ENCODE measurements at regions not wholly inside any gene's neighbourhood (a gene's known extent, or its start where the extent isn't known, plus 50 kb on each side); places are given as distances from the start of the nearest gene placed in this dataset.

DNA sequence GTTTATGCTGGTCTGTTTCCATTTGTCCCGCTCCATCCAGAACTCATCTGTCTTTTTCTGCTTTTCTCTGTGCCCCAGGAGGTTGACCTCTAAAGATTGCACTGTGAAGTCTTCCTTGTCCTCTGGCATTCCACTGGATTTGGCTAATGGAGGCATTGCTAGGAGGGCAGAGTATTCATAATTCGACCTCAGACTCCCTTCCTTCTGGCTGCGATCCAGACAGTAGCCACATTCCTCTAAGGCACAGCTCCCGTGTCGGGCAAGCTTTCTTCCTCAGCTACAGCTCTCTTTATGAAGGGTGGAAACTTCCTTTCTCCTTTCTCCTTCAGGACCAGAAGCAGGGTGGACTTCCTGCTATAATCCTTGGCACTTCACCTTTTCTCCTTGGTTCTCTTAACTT lies 175.9 kb downstream of the BAMBI start:
- DNase-seq (ENCODE audit: low read depth) = peak; percentile 34

DNA sequence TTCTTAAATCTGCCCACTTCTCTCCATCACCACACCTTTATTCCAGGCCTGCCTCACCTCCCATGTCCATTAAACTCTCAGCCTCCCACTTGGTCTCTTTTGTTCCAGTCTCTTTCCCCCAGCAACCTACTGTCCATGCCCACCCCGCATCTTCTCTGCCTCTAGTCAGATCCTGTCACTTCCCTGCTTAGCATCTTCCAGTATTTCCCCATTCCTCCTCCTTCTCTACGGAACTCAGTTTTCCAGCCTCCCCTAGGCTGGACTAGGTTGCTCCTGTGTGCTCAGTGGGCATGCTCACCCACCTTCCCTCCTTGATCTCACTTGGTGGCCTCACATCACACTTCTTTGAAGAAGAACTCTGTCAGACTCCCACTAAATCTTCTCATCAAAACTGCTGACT lies 179.8 kb downstream of the BAMBI start:
- DNase-seq (ENCODE audit: low read depth) = no peak

DNA sequence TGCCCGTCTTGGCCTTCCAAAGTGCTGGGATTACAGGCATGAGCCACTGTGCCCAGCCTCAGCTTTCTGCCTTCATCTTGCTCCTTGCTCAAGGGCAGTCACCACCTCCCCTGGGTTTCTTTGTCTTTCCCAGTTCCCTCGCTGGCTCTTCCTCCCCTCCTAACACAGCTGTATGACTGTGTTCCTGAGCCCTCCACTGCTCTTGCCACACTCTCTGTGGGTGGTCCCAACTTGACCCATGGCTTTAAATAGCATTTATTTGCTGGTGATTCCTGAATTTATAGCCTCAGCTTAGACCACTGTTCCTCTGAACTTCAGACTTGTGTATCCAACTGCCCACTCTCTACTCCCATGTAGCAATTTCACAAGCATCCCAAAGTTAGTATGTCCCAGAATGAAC lies 181.3 kb downstream of the BAMBI start:
- DNase-seq (ENCODE audit: low read depth) = no peak

DNA sequence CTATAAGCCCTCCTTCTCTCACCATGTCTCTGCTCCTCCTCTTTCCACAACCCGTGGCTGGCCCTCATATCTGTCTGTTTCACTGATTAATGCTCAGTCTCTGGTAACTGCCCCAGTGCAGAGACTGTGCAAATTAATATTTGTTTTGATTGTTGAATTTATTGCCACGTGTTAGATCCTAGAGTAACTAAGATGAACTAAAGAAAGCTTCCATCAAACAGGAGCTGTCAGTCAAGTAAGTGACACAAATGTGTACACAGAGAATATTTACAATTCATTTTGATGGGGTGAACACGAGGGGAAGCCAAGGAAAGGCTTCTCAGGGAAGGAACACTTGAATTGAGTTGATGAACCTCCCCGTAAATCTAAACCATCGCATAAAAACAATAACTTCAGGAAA lies 182.5 kb downstream of the BAMBI start:
- no peak for DNase-seq (ENCODE audit: low read depth)

DNA sequence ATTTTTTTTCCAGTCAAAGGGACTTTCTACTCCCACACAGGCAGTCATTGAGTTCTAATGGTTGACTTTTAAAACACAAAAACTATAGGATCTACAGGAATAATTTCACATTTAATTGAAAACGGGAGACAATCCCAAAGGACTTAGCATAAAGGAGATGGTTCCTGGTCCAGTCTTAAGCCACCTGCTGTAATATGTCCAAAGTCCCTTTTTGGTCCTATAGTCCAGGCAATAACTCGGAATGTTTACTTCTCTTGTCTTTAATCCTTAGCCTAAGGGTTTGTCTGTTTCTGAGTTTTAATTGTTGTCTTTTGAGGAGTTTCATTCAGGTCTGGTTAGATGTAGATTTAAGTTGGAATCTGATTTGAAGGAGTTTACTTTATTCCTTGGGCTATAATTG lies 184.9 kb downstream of the BAMBI start:
- no peak for DNase-seq (ENCODE audit: low read depth)

DNA sequence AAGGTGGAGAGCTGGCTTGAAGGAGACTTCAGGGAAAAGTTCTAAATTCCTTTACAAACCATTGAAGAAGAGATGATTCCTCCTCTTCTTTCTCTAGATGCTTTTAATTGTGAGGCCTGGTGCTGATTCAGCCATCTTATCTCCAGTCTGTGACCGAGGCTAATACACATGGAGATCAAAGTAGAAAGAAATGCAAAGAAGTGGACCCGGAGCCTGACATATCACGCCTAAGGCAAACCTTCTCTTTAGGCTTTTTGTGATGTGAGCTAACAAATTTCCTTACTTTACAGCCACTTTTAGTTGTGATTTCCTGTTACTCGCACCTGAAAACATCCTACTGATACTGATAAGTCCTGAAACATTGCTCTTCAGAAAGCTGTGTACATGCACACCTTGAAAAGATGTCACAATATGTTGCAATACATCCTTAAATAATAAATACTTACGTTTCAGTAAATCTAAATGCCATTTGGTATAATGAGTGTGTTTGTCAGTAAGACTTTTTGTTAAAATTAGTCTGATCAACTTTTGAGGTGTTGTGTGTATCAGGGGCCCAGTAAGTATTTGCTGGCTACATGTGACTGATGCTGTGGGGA lies 192.4 kb downstream of the BAMBI start:
- no peak for DNase-seq (ENCODE audit: low read depth)

DNA sequence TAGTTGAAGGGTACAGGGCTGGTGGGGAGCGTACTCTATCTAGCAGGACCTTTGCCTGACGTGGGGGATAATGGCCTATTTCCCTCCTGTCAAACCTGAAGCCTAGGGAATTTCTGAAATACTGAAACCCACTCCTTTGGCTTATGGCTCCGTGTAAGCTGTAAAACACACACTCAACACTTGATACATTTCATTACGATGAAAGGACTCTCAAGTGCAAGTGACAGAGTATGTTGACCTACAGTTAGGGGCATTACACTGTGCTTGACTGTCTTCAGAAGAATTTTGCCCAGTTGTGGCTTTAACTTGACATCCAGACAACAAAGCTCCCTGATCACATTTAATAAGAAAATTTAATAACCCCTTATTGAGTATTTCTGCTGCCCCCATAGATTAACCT lies 194.3 kb downstream of the BAMBI start:
- no peak for DNase-seq (ENCODE audit: low read depth)

DNA sequence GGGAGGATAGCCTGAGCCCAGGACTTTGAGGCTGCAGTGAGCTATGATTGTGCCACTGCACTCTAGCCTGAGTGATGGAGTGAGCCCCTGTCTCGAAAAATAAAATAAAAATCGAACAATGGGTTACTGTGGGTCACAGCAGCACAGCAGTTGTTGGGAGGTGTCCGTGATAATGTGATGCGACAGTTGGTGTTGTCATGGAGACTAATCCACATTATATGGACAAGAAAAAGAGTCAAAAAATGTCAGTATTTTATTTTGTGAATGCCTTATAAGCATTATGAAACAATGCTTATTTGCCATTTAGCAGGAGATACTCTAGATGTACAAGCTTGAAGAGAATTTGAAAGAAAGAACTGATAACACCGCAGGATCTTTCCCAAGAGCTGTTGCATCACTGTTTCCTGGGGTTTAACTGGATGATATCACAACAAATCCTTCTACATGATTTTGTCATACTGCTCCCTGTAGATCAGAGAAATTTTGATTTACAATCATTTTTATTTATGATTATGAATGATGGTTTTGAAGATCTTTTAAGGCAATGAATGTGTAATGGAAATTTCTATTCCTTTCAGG lies 195.4 kb downstream of the BAMBI start:
- no peak for DNase-seq (ENCODE audit: low read depth)

DNA sequence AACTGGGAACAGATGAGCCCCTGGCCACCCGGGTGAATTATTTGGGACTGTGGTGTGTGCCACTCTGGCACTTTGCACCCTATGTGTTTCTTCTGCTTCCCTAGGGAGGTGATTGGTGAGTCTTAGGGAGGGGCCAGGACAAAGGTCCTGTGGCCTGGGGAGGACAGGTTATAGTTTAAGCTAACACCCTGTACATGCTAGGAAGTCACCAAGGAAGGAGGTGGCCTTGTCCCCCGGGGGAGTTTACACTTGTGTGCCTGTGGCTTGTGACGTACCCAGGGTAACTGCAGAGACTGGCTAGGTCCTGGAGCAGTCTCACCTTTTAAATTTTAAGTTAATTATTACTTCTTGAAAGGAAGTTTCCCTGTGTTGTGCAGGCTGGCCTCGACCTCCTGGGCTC lies 196.2 kb downstream of the BAMBI start:
- DNase-seq (ENCODE audit: low read depth) = no peak

DNA sequence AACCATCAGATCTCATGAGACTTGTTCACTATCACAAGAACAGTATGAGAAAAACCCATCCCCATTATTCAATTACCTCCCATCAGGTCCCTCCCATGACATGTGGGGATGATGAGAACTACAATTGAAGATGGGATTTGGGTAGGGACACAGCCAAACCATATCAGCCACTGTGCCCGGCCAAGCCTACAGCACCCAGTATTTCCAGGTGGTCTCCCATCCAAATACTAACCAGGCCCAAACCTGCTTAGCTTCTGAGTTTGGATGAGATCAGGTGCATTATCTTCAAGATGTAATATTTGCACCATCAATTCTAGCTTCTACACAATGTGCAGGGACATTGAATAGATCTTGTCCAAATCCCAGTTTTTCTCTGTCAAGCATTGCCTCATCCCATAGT lies 196.9 kb downstream of the BAMBI start:
- no peak for DNase-seq (ENCODE audit: low read depth)

DNA sequence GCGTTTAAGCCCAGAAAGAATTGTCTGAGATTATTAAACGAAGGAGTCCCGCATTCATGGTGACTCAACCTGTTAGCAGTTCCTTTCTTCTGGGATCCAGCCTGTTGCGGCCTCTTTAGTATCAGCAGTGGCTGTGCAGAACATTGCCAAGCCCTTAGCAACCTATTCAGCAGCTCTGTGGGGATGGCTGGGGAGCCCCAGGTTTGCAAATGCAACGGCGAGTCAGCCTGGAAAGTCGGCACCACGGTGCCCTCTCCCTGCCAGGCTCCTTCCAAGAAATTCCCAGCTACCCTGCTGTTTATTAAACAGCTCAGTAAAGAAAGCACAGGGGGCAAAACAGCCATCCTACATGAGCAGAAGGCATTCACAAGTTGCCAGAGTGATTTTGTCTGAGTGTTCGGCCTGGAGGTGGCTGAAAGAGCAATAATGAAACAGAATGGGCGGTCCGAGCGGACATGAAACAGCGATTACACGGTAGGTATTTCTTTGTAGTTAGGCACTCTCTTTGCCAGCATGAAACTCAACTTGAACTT lies 198.3 kb downstream of the BAMBI start:
- no peak for DNase-seq (ENCODE audit: low read depth)

DNA sequence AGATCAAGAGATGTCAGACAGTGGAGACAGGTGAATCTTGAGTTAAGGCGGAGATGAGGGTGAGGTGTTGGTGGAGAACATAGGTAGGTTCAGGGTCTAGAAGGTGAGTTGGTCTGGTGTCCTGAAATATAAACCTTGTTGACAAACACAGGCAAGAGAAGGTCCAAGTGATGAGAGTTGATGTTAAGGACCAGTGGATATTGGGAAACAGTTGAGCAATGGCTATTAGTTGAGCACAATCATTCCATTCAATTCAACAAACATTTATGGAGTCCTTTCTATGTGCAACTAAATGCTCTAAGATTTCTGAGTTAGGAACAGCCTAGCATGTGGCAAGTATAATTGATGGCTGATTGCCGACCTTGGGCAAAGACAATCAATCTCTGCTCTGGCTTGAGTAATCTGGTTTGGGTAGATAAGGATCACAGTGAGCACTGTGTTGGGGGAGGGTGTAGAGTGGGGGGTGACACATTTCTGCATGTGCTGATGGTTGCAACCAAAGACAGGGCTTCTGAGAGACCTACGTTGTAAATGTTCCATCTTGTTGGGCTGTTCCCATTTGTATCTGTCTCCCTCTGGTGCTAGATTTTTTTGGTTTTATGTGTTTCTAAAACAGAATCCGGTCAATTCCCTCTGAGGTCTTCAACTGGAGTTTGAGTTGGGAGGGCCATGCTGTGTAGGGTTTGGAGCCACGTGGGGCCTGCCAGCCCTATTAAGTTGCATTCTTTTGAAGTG lies 201.1 kb downstream of the BAMBI start:
- DNase-seq (ENCODE audit: low read depth) = no peak

DNA sequence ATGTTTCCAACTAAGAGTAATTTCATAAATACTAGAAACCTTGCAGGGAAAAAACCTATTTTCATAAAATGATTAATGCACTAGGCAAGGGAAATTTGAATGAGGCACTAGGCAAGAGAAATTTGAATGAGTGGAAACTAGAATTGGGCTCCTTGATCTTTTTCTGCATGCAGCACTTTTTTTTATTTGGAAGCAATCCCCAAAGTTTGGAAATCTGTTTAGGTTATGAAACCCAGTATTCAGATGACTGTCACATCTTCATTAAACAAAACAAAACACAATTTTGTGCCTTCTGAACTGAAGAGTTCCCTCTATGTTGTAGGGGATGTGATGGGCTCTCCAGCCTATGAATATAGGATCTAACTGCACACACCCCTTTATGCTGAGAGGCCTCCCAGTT lies 201.9 kb downstream of the BAMBI start:
- DNase-seq (ENCODE audit: low read depth) = no peak

DNA sequence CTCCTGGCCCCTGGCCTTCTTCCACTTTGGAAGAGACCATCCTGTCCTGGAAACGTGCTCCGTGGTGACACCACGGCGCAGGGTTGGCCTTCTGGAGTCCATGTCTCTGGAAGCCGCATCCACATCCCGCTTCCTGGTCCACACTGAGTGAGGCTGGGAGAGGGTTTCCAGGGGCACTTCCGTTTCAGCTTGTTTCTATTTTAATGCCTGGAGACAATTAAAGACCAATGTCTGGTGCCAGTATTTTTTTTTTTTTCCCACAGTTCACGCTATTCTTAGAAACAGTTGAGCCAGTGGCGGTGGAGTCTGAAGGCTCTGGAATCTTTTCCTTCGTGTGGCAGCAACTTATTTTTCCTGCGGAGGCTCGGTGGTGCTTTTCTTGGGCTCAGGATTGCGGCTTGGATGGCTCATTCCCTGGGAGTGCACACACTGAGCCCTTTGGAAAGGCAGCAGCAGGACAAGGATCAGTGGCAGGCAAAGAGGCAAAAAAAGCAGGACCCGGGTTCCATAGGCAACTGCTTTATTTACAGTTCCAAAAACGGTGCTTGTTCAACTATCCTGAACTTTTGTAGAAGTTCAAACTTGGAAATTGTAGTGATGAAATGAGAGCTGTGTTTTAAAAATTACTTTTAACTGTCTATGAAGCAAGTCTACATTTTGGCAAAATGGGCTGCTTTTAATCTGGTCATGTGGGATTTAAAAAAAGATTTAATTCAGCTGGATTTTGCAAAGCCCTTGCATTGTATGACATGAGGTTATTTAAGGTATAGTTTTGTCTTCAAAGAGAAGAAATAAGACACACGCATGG lies 202.8 kb downstream of the BAMBI start:
- DNase-seq (ENCODE audit: low read depth) = peak; percentile 54

DNA sequence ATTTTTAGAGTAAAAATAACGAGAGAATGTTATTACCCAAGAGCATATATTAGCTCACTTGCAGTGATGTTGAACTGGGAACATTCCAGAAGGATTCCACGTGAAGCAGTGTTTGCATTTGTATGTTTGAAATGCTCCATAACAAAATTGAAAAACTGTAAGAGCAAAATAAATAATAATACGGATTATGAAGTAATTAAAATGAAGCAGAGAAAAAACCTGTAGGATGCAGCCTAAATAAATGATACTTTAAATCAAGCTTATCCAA lies 203.3 kb downstream of the BAMBI start:
- no peak for DNase-seq (ENCODE audit: low read depth)

DNA sequence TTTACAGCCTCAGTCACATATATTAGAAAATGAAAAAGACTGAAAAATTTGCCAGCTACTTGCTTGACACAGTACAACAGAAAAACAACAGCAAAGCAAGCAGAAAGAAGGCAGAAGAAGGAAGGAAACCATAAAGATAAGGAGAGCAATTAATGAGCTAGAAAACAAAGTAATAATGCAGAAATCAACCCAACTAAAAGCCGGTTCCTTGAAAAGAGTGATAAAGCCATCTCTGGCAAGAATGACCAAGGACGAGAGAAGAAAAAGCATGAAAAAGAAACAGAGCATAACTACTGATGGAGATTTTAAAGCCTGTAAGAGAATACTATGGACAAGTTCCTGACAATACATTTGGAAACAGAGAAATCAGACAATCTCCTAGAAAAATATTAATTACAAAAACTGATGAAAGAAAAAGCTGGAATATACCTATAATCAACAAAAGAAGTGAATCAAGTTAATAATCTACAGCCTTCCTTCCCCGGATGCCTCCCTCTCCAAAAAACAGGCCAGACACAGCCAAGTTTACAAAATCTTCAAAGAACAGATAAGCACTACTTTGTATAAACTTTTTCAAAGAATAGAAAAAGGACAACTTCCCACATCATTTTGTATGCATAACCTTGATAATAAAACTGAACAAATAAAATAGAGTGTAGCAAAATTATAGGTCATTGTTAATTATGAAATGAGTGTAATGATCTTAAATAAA lies 204.0 kb downstream of the BAMBI start:
- no peak for DNase-seq (ENCODE audit: low read depth)

DNA sequence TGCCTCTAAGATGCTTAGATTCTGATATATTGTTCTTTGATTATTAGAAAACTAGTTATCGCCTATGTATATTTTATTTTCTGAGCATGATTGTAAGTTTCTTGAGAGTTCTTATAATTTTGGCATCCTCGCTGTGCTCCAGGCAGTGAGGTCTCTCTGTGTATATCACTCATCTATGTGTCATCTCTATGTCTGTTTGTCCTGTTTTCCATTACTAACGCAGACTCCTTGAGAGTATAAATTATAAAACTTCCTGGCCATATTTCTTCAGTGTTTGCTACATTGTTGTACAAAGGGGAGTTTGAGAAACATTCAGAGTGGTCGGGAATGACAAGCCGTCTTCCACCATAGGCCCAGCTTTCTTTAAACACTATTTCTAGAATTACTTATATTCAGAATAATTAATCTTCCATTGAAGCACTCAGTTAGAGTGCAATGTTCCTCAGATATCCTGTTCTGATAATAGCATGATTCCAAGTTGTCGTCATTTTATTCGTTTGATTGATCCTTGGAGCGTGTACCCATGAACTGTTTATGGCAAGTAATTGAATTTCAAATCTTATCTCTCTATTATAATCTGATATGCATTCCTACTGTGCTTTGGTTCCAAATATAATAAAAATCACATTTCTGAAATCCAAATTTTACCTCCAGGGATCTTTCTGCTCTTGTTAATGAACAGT lies 206.6 kb downstream of the BAMBI start:
- no peak for DNase-seq (ENCODE audit: low read depth)

DNA sequence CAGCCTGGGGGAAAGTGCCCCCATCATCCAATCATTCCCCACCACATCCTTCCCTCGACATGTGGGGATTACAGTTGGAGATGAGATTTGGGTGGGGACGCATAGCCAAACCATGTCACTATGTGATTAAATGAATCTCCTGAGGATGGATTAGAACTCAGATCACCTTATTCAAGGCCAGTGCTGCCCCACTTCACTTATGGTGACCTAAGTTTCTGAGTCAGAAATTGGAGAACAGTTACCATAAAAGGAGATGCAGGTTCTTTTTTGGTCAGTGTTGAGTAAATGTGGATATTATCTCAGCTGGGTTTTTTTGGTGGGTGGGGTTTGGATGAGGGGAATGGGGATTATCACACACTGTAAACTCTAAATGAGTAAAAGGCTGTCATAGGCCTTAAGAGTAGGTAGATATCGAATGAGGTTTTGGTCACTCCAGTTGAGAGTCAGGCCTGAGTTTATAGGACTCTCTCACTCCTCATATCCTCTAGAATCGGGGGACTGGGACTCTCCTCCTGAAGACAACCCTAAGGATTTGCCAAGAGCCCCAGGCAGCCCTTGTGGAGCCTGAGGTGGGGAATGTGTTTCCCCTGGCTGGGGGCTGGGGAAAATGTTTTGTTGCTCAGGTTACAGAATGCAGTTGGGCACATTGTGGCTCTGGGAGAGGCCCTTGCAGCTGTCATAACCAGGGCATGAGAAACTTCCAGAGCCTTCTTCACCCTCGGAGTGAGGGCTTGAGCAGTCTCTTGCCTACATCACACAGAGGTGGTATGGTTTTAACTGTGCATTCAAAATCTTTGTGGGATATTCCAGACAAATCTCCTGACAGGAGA lies 213.0 kb downstream of the BAMBI start:
- DNase-seq (ENCODE audit: low read depth) = peak; percentile 91

DNA sequence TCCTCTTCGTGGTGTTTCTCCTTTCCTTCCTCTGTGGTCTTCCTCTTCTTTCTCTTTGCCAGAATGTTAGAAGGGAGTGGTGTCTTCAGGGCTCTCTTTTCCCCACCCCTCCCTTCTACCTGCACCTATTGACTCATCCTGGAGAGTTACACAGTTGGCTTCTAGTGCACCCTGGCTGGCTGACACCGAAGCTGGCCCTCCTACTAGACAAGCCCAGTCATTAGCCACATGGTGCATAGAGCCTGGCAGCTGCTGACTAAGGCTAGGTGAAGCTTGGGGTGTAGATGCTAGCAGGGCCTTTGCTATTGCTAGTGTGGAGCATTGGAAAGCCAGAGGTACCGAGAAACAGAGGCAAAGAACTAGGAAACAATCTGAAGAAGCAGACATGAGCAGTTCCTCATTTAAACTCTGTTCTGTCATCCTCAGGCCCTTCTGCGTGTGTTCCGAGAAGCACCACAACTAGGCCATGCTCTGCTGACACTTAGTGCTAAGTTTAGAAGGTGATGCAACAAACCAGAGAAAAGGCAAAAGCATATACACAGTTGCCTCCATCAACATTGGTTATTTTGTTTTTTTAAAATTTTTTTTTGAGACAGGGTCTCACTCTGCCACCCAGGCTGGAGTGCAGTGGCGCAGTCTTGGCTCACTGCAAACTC lies 213.9 kb downstream of the BAMBI start:
- DNase-seq (ENCODE audit: low read depth) = peak; percentile 75

All from myocyte (in vitro differentiated cells).